ENCODE measurements at regions not wholly inside any gene's neighbourhood (a gene's known extent, or its start where the extent isn't known, plus 50 kb on each side); places are given as distances from the start of the nearest gene placed in this dataset.

DNA sequence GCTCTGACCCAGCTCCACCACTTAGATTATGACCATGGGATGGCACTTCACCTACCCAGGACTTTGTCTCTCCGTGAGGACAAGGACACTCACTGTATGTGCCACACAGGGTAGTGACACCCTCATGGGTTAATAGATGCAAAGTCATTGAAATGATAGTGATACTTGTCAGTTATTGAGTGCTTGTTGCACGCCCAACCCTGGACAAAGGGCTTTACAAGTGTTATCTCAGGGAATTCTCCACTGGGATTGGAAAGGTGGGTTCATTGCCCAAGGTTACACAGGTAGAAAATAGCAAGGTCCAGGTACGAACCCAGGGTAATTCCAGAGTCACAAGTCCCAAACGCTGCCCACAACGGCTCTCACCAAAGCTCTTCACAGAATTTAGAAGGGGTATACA, 158.2 kb downstream of the TRIM29 start:
- H3K4me3 Mint-ChIP-seq, result no peak overlapping the region
- DNase-seq, result no peak

DNA sequence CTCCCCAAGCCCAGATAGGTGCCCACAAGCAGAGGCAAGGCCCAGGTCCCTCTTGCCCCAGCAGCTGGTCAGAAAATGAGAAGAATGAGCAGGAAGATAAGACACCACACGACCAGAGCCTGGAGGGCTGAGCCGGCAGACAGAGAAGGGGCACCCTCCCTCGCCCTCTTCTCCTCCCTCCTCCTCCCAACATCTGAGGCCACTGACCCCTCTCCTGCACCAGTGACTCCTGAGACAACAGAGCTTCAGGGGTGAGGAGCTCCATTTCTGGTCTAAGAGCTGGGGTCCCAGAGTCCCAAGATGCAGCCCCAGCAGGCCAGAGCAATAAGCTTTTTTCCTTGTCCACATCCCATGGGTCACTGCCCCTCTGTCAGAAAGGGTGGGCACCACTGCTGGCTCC, 159.2 kb downstream of the TRIM29 start:
- Mint-ChIP-seq H3K27ac (no peak overlapping the region), H3K9me3 (no peaks in the 10 kb centered on the region), H3K4me3 (no peak overlapping the region), H3K4me1 (no peaks in the 10 kb centered on the region), H3K36me3 (no peaks in the 10 kb centered on the region), H3K27me3 (ENCODE audit: low read depth in 2 of 2) (peaks cover 13 to 40% of the 10 kb centered on the region in 2 donors)
- TF ChIP-seq CTCF (IDR thresholded peaks at IDR 0.05), result no peak
- Histone ChIP-seq H3K27ac (ENCODE audit: low read length) (no peak overlapping the region), H3K36me3 (ENCODE audit: control insufficient read depth, insufficient read depth, low read length) (no peaks in the 10 kb centered on the region), H3K27me3 (ENCODE audit: control insufficient read depth, insufficient read depth, low read length) (peaks cover 2% of the 10 kb centered on the region), H3K4me1 (ENCODE audit: control insufficient read depth, insufficient read depth, low read length) (no peaks in the 10 kb centered on the region), H3K4me3 (ENCODE audit: low read length) (no peak overlapping the region), H3K9me3 (ENCODE audit: control insufficient read depth, insufficient read depth, low read length) (no peaks in the 10 kb centered on the region)
- WGBS (ENCODE audit: insufficient coverage), result 67% methylated on average over 3 of the region's 3 CpGs
- no peak for ATAC-seq
- intact Hi-C loops (cut with micrococcal nuclease), result no loop called here
- no peak for DNase-seq

More for the DNA sequence above, 158.2 kb downstream of the TRIM29 start:
- Histone ChIP-seq H3K4me3 (ENCODE audit: low read length) (no peak overlapping the region), H3K9me3 (ENCODE audit: control insufficient read depth, insufficient read depth, low read length) (no peaks in the 10 kb centered on the region), H3K27ac (ENCODE audit: low read length) (no peak overlapping the region), H3K27me3 (ENCODE audit: control insufficient read depth, insufficient read depth, low read length) (peaks cover 2% of the 10 kb centered on the region), H3K36me3 (ENCODE audit: control insufficient read depth, insufficient read depth, low read length) (no peaks in the 10 kb centered on the region), H3K4me1 (ENCODE audit: control insufficient read depth, insufficient read depth, low read length) (no peaks in the 10 kb centered on the region)
- ATAC-seq, result no peak
- no peak overlapping the region for H3K27ac Mint-ChIP-seq
- H3K9me3 Mint-ChIP-seq, result no peaks in the 10 kb centered on the region
- intact Hi-C loops (cut with micrococcal nuclease), result no loop called here
- 70% methylated on average over 5 of the region's 5 CpGs for WGBS (ENCODE audit: insufficient coverage)
- no peak for TF ChIP-seq CTCF (IDR thresholded peaks at IDR 0.05)
- no peaks in the 10 kb centered on the region for H3K4me1 Mint-ChIP-seq
- peaks cover 17 to 46% of the 10 kb centered on the region in 2 donors for H3K27me3 Mint-ChIP-seq (ENCODE audit: low read depth in 2 of 2)
- H3K36me3 Mint-ChIP-seq, result no peaks in the 10 kb centered on the region

GRCh38 chr11:119977881-119978280, 160.0 kb downstream of the TRIM29 start:
- no peak overlapping the region for H3K4me3 Mint-ChIP-seq
- no peak for DNase-seq
- WGBS (ENCODE audit: insufficient coverage), result 56% methylated on average over 12 of the region's 12 CpGs
- no peaks in the 10 kb centered on the region for H3K36me3 ChIP-seq (ENCODE audit: control insufficient read depth, insufficient read depth, low read length)
- H3K9me3 ChIP-seq (ENCODE audit: control insufficient read depth, insufficient read depth, low read length), result no peaks in the 10 kb centered on the region
- TF ChIP-seq CTCF (IDR thresholded peaks at IDR 0.05), result no peak
- ATAC-seq, result no peak
- no peaks in the 10 kb centered on the region for H3K4me1 ChIP-seq (ENCODE audit: control insufficient read depth, insufficient read depth, low read length)
- peaks cover 2% of the 10 kb centered on the region for H3K27me3 ChIP-seq (ENCODE audit: control insufficient read depth, insufficient read depth, low read length)
- H3K4me1 Mint-ChIP-seq, result no peaks in the 10 kb centered on the region
- intact Hi-C loops (cut with micrococcal nuclease), result no loop called here
- H3K27me3 Mint-ChIP-seq (ENCODE audit: low read depth in 2 of 2), result peaks cover 13 to 40% of the 10 kb centered on the region in 2 donors
- H3K9me3 Mint-ChIP-seq, result no peaks in the 10 kb centered on the region
- H3K27ac Mint-ChIP-seq, result no peak overlapping the region
- H3K36me3 Mint-ChIP-seq, result no peaks in the 10 kb centered on the region
- no peak overlapping the region for H3K27ac ChIP-seq (ENCODE audit: low read length)
- no peak overlapping the region for H3K4me3 ChIP-seq (ENCODE audit: low read length)

DNA sequence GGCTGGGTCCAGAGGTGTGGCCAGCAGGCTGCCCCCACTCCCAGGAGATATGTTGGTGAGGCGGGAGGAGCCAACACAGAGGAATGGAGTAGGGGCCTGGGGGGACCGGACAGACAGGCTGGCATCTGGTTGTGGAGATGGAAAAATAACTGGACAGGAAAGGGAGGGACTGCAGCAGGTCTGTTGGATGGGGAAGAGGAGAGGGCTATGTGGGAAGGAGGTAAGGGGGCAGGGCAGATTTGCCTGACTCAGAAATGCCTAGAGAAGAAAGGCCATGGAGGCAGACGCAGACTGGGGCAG, 160.4 kb downstream of the TRIM29 start:
- H3K9me3 Mint-ChIP-seq, result no peaks in the 10 kb centered on the region
- Histone ChIP-seq H3K9me3 (ENCODE audit: control insufficient read depth, insufficient read depth, low read length) (no peaks in the 10 kb centered on the region), H3K4me1 (ENCODE audit: control insufficient read depth, insufficient read depth, low read length) (no peaks in the 10 kb centered on the region), H3K27ac (ENCODE audit: low read length) (no peak overlapping the region), H3K27me3 (ENCODE audit: control insufficient read depth, insufficient read depth, low read length) (peaks cover 2% of the 10 kb centered on the region), H3K36me3 (ENCODE audit: control insufficient read depth, insufficient read depth, low read length) (no peaks in the 10 kb centered on the region), H3K4me3 (ENCODE audit: low read length) (no peak overlapping the region)
- ATAC-seq (no peak), DNase-seq (no peak)
- H3K27ac Mint-ChIP-seq, result no peak overlapping the region
- H3K4me3 Mint-ChIP-seq, result no peak overlapping the region
- H3K36me3 Mint-ChIP-seq, result no peaks in the 10 kb centered on the region
- 66% methylated on average over 3 of the region's 3 CpGs for WGBS (ENCODE audit: insufficient coverage)
- peaks cover 13 to 40% of the 10 kb centered on the region in 2 donors for H3K27me3 Mint-ChIP-seq (ENCODE audit: low read depth in 2 of 2)
- H3K4me1 Mint-ChIP-seq, result no peaks in the 10 kb centered on the region
- no peak for TF ChIP-seq CTCF (IDR thresholded peaks at IDR 0.05)
- intact Hi-C loops (cut with micrococcal nuclease), result no loop called here
